Right atrium auricular region (tissue), 2 donors: ENCODE measurements at regions not wholly inside any gene's neighbourhood (a gene's known extent, or its start where the extent isn't known, plus 50 kb on each side); places are given as distances from the start of the nearest gene placed in this dataset.

Source experiments
- DNase-seq: peaks from one replicate; pipeline ENCODE4 v3.0.0-alpha.2; 2019; ENCODE audit warnings: low spot score
- H3K27ac ChIP-seq, 2 donors: fragments of 200-600 bp; sonication (generic); 1 replicate in 1 of 2; 2 replicates in 1 of 2; pipeline ENCODE4 v1.5.1; 2016 to 2019
- H3K27me3 ChIP-seq, 2 donors: fragments of 200-600 bp; sonication (generic); one replicate each; pipeline versions ENCODE4 v1.5.1 to v1.6.0; 2017 to 2019
- H3K36me3 ChIP-seq: fragments of 200-600 bp; sonication (generic); one replicate; pipeline ENCODE4 v1.5.1; 2016
- H3K4me1 ChIP-seq, 2 donors: fragments of 200-600 bp; sonication (generic); one replicate each; pipeline versions ENCODE4 v1.5.1 to v1.6.0; 2017 to 2019
- H3K4me3 ChIP-seq, 2 donors: fragments of 200-600 bp; sonication (generic); 1 replicate in 1 of 2; 2 replicates in 1 of 2; pipeline ENCODE4 v1.5.1; 2017 to 2019; ENCODE audit warnings: mild to moderate bottlenecking in 1 of 2, moderate library complexity in 1 of 2
- H3K9me3 ChIP-seq, 2 donors: fragments of 200-600 bp; sonication (generic); one replicate each; pipeline ENCODE4 v1.5.1; 2019
- CTCF ChIP-seq, 2 donors: fragments of 200-600 bp; sonication (generic); IDR thresholded peaks; one replicate each; pipeline ENCODE4 v1.5.1; 2019; ENCODE audit warnings: antibody characterized with exemption in 2 of 2

- DNase-seq = no peak
- no peak for TF ChIP-seq CTCF (IDR thresholded peaks at IDR 0.05)
- Histone ChIP-seq H3K36me3 (no peaks in the 10 kb centered on the region), H3K27ac (no peak overlapping the region), H3K9me3 (no peaks in the 10 kb centered on the region), H3K4me3 (no peak overlapping the region), H3K4me1 (no peaks in the 10 kb centered on the region), H3K27me3 (no peaks in the 10 kb centered on the region)
These were observed 80.0 kb downstream of the TMEM30B start for GRCh38 chr14:61201171-61201570.

GRCh38 chr14:61197416-61197815, 83.7 kb downstream of the TMEM30B start:
- no peak for TF ChIP-seq CTCF (IDR thresholded peaks at IDR 0.05)
- no peaks in the 10 kb centered on the region for H3K36me3 ChIP-seq
- no peak for DNase-seq
- H3K4me3 ChIP-seq = no peak overlapping the region
- no peaks in the 10 kb centered on the region for H3K9me3 ChIP-seq
- no peak overlapping the region for H3K27ac ChIP-seq
- no peaks in the 10 kb centered on the region for H3K4me1 ChIP-seq
- no peaks in the 10 kb centered on the region for H3K27me3 ChIP-seq

GRCh38 chr14:61196792-61197191, 84.3 kb downstream of the TMEM30B start:
- no peaks in the 10 kb centered on the region for H3K27me3 ChIP-seq
- H3K27ac ChIP-seq = no peak overlapping the region
- no peak for TF ChIP-seq CTCF (IDR thresholded peaks at IDR 0.05)
- no peaks in the 10 kb centered on the region for H3K4me1 ChIP-seq
- no peaks in the 10 kb centered on the region for H3K36me3 ChIP-seq
- H3K9me3 ChIP-seq = no peaks in the 10 kb centered on the region
- no peak overlapping the region for H3K4me3 ChIP-seq
- DNase-seq = no peak

- TF ChIP-seq CTCF (IDR thresholded peaks at IDR 0.05) = no peak
These were observed 85.1 kb downstream of the TMEM30B start for GRCh38 chr14:61196034-61196433.

GRCh38 chr14:61193476-61193875, 87.7 kb downstream of the TMEM30B start:
- no peak for DNase-seq
- Histone ChIP-seq H3K4me1 (peaks cover 0 to 8% of the 10 kb centered on the region in 2 donors), H3K4me3 (no peak overlapping the region), H3K27me3 (no peaks in the 10 kb centered on the region), H3K36me3 (no peaks in the 10 kb centered on the region), H3K9me3 (no peaks in the 10 kb centered on the region), H3K27ac (no peak overlapping the region)
- no peak for TF ChIP-seq CTCF (IDR thresholded peaks at IDR 0.05)

More at GRCh38 chr14:61196034-61196433, 85.1 kb downstream of the TMEM30B start:
- Histone ChIP-seq H3K27me3 (no peaks in the 10 kb centered on the region), H3K27ac (no peak overlapping the region), H3K4me1 (no peaks in the 10 kb centered on the region), H3K36me3 (no peaks in the 10 kb centered on the region), H3K4me3 (no peak overlapping the region), H3K9me3 (no peaks in the 10 kb centered on the region)
- no peak for DNase-seq

- H3K4me3 ChIP-seq = no peak overlapping the region
- no peaks in the 10 kb centered on the region for H3K36me3 ChIP-seq
- TF ChIP-seq CTCF (IDR thresholded peaks at IDR 0.05) = no peak
- no peaks in the 10 kb centered on the region for H3K9me3 ChIP-seq
- H3K27me3 ChIP-seq = no peaks in the 10 kb centered on the region
- H3K27ac ChIP-seq = no peak overlapping the region
- DNase-seq = no peak
- peaks cover 0 to 8% of the 10 kb centered on the region in 2 donors for H3K4me1 ChIP-seq
These were observed 88.1 kb downstream of the TMEM30B start for GRCh38 chr14:61192989-61193388.
